ENCODE measurements at regions not wholly inside any gene's neighbourhood (a gene's known extent, or its start where the extent isn't known, plus 50 kb on each side); places are given as distances from the start of the nearest gene placed in this dataset.

GRCh38 chr20:11229772-11230171, 556.0 kb upstream of the JAG1 start:
- no peak for DNase-seq

DNA sequence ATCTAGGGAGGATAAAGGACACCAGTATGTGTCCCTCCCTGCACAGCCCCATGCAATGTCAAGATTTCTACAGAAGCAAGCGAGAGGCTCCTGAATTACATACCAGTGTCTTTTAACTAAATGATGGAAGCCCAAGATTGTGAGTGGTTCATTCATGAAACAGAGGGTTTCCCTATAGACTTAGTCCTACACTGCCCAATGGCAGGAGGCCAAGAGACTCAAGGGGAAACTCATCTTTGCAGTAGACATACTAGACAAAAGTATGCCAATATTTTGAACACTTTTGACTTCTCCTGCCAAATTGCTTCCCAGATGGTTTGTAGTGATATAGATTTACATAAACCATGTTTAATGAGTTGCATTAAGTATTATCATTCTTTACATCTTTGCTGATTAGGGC, 557.2 kb upstream of the JAG1 start:
- DNase-seq: no peak

- no peak for DNase-seq
Observed at GRCh38 chr20:11231742-11232648, 558.2 kb upstream of the JAG1 start.

DNA sequence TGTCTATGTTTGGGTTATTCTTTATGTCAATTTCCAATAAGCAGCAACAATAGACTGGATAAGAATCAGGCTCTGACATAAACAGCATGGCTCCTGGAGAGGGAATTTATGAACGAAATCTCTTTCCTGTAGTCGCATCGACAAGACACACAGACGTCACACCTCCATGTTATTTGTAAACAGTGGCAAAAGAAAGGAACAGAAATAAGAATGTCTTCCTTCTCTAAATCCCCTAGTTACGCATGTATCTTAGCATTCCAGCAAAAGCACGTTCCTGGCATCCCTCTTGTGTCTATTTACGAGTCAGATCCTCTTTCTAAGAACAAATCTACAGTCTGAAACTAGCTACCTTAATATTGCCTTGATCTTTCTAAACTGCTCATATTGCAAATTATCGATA, 559.1 kb upstream of the JAG1 start:
- no peak for DNase-seq

- DNase-seq: no peak
Observed at GRCh38 chr20:11234181-11234580, 560.4 kb upstream of the JAG1 start.

- DNase-seq: no peak
Observed at GRCh38 chr20:11234608-11235007, 560.8 kb upstream of the JAG1 start.

DNA sequence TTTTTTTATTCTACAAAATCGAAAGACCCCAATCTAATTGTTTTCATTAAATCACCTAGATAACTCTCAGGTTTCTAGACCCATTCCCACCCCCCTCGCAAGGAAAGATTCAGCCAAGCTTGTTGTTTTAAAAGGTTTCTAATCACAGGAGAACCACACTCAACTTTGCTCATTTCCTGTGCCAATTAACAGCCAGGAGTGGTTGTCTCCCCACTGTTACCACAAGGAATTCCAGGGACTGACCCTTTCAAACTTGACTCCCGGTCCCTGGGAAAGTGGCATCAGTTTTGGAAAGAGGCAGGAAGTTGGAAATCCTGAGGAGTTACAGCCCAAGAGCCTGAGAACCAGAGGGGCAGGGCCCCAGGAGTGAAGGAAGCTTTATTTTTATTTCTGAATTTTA, 561.3 kb upstream of the JAG1 start:
- DNase-seq: no peak

DNA sequence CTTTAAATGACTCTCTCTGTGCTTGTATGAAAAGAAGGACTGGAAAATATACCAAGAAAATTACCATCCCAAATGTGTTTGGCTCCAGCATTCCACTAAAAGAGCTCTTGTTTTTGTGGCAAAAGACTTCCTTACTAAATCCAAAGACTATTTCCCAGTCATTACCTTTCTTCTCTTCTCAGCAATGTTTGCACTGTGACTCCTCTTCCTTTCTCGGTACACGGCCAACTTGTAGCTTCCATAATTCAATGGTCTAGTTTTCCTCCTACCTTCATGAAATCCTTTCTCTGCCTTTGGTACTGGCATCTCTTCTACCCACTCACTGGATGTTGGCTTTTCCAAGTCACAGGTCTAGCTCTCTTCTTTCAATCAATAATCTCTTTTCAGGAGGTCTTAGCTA, 568.5 kb upstream of the JAG1 start:
- no peak for DNase-seq

- no peak for DNase-seq
Observed at GRCh38 chr20:11245431-11245830, 571.6 kb upstream of the JAG1 start.

DNA sequence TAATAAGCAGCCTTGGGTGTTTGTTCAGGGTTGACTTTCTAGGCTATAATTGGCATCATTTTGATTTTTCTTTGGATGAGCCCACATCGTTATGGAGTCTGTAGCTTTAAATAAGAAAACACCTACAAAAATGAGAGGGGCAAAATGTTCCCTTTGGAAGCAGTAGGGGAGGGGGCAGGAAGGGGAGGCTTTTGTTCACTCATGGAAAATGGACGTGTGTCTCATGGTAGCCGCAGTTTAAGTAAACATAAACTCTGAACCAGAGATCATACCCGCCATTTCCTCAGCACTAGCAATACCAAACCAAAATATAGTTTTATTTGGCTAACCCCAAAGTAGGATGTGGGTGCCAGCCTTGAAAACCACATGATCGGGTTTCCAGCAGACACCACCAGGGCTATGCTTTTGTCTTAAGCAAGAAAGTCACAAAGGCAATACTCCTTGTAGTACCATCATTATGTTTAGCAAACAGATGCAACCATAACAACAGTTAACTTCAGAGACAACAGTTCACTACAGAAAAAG, 572.5 kb upstream of the JAG1 start:
- DNase-seq: no peak

DNA sequence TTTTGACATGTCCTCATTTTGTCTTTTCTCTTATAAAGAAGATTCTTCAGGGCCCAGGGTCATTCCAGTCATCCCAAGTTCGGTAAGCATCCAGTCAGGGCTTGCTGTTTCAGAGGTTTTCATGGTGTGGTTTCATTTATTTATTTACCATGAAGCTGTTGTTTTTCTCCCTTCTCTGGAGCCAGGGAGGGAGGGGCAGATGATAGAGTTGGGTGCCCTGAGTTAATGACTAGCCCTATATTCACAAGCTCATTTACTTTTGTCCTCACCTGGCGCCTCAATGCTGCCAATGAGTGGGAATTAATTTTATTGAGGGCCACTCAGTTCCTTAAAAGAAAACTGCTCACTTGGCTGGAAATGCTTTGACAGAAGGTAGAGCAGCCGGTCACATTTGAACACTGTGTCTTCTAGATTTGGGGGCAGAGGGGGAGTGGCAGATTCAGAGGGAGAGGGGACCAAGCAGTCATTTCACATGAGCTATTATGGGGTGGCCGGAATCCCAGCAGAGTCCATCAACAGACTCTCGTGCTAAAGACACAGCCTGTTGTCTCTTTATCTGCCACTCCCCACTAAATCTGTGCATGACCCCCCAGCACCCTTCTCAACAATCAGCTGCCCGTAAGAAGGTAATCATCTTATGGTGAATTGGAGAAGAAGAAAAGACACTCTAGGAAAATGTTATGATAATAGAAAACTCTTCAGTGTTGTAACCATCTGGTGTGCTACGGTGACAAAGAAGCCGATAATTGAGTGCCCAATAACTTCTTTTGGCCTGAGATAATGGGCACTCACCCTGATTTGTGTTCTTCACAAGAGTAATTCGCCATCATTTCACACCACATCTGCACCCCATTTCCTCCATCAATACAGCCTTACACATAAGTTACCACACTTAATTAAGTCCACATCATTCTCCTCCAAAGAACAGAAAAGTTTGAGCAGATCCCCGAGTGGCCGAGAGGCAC, 573.5 kb upstream of the JAG1 start:
- DNase-seq: no peak

DNA sequence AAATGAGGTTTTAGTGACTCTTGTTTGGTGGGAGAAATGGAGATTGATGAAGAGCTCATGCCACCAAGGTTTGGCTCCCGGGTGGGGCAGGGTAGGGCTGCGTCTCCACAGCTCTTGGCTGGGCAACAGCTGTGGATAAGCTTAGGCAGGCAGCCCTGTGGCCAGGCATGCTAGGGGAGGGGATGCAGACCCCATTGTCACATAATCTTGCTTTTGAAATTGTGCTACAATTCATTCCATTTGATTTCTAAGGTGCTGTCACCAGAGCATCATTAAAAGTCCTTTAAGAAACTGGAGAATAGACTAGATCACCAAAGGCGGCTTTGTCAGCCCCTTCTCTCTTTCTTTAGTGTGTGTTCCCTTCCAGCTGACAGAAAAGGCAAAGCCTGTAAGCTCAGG, 574.2 kb upstream of the JAG1 start:
- no peak for DNase-seq

DNA sequence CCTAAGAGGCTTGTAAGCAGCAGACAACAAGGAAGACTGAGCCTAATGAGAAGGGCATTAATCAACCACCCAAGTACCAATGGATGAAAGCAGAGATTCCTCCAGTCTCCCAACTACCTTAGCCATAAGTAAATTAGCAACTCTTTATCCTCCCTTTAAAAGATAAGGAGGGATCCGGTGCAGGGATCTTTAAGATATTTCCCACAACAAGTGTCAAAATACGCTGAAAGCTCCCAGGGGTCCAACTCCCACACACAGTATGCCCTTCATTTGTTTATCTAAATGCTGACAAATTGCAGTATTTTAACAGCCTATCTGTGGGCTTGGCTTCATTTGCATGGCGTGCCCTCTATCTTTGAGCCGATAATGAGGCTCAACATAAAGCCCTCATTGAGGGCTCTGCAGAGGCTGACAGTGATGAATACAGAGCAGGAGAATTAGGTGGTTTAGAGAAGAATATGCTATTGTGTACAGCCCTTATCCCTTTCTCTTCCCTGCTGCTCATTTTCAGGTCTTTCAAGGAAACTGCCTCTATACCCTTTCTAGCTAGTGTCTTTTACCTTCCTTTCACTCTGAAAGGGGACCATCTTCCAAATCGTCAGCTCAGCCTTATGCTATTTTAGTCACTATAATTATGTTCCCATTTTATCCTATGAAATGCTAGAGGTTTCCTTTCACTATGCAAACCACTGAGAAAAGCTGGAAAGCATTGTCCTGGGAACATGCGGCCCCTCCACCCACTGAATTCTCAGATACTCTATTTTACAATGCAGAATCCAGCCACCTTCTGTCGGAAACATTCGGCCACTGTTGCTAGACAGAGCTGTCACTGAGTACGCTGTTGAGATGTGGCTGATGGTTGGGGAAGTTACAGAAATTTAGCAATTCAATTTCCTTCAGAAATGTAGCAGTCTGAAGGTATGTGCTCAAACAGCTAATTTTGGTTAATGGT, 575.2 kb upstream of the JAG1 start:
- DNase-seq: no peak

DNA sequence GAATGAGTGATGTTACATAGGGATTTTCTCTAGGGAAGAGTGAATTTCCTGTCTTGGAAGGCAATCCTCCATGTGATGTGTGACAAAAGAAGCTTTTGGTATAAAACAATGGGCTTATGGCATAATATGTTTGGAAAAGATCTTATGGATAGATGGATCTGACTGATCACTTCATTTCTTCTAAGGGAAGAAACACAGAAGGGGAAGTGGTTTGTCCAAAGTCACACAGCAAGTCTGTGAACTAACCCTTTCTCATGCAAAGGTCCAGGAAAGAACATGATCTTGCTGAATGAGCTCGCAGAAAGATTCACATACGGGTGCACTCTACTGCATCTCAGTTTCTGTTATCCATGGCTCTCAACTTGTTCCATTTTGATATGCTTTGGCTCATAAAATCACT, 575.9 kb upstream of the JAG1 start:
- no peak for DNase-seq

GRCh38 chr20:11252447-11252846, 578.6 kb upstream of the JAG1 start:
- DNase-seq: no peak

- no peak for DNase-seq
Observed at GRCh38 chr20:11255455-11255854, 581.7 kb upstream of the JAG1 start.

DNA sequence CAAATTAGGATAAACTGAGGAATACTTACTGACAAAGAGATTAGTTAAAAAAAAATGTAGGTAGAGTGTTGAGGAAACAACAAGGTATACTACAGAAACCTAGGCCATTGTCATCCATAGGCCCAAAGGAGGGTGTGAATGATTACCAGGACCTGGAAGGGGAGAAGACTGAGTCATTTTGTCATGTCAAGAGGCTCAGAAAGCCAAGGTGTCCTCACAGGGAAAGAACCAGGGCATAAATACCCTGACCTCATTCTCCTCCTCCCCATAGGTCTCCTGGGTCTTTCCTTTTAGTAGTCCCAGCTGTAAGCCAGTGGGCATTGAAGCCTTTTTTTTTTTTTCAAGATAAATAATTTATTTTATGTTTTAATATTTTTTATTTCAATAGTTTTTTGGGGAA, 582.1 kb upstream of the JAG1 start:
- DNase-seq: no peak

DNA sequence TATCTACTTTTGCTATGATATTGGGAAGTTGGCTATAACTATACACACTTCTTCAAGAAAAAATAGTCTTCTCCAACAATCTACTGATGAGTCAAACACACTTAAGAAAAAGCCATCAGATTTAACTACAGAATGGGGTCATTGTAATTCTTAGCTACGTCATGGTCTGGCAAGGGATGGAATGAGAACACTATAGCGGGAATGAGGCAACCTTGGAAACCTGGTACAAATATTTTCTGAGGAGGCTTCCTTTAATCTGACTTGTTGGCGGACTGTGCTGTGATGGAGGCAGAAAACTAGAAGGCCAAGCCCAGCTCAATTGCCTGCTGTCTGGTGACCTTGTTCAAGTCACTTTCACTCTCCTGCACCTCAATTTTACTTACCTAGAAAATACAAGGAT, 586.8 kb upstream of the JAG1 start:
- no peak for DNase-seq

DNA sequence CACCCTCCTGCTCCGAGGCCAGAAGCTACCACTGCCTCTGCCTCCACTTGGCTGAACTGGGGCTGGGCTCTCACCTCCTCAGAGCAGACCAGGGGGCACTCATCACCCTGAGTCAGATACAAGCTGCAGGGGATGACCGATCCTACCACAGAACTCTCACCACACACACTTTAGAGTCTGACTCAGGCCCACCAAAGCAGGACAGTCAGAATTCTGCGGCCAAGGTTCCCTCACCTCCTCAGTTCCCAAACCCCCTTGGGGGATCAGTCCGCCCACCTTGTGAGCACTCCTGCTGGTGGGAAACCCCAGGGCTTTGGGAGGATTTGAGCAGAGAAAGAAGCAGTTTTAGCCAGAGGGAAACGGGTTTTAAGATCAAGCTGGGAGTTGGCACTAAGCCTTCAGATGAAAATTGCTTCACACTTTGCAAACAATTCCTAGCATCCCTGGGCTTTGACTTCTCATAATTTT, 587.8 kb upstream of the JAG1 start:
- DNase-seq: no peak

DNA sequence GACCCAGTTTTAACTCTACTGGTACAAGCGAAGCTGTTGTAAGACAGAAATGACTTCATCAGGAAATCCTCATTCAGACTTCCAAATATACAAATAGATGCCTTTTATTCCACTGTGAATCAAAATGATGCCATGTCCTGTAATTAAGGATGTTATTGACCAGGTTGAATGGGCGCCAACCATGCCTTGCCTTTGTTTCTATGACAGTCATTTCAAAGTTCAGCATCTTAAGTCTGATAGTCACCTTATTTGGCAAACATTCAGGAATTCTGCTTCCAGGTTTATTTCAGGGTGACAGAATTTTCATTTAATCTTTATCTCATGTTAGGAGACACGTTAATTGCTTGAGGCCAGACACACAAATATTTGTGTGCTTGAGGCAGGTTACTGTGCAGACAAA, 592.8 kb upstream of the JAG1 start:
- DNase-seq: no peak

DNA sequence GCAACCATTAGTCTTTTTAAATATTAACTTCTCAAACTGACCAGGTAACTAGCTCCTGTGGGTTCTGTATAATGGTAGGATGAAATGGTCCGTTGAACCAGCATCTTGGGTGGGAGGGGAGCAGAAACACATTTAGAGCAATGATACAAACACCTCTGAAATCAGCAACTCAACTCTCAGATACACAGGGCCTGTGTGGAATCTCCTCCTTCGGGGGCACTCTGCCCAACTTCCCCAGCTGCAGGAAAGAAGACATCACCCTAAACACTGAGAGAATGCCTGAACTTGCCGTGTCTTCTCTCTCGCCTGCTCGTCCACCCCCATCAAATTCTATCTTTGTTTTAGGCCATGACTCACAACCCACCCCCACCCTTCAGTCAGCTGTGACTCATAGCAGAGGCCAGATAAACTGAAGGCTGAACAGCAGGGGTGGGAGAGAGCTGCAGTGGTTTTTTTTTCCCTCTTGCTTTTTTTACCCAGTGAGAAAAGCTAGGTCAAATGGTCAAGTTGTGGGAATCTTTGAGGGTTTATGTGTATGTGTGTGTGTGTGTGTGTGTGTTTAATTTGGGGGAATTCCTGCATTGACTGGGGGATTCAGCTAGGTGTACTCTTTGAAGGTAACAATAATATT, 593.4 kb upstream of the JAG1 start:
- DNase-seq: no peak

Measured in NCI-H1105 (cell line).